A549 (cell line): ENCODE measurements at regions not wholly inside any gene's neighbourhood (a gene's known extent, or its start where the extent isn't known, plus 50 kb on each side); places are given as distances from the start of the nearest gene placed in this dataset.
"Not testable (repeated sequence)": the region's sequence is repeated elsewhere in the genome, so short reads cannot be mapped to it uniquely, and the experiment has no call there.

ENCODE experiments used
- CHD4 ChIP-seq: fragments of 200-600 bp; sonication (generic); IDR thresholded peaks from 2 replicates; pipeline ENCODE4 v1.6.1; 2016; ENCODE audit warnings: antibody characterized with exemption, mild to moderate bottlenecking, borderline replicate concordance
- ESRRA ChIP-seq: fragments of 150-350 bp; IDR thresholded peaks from 2 replicates; pipeline ENCODE4 v1.6.1; 2014; ENCODE audit warnings: mild to moderate bottlenecking, low read length, borderline replicate concordance
- FOSL2 ChIP-seq, 2 experiments: fragments of 450-650 bp in 1 of 2; fragments of >200 bp in 1 of 2; sonication (Bioruptor Twin) in 1 of 2; formaldehyde crosslinking; IDR thresholded peaks; 2 replicates each; pipeline versions ENCODE4 v1.5.0 to v1.6.1; 2016 to 2020; ENCODE audit warnings: mild to moderate bottlenecking in 1 of 2, moderate library complexity in 1 of 2
- HDAC2 ChIP-seq: fragments of 200-600 bp; sonication (generic); IDR thresholded peaks from 2 replicates; pipeline ENCODE4 v1.6.1; 2016
- JUNB ChIP-seq: fragments of >200 bp; sonication (Bioruptor Twin); formaldehyde crosslinking; IDR thresholded peaks from 2 replicates; pipeline ENCODE4 v1.6.1; 2016
- MAZ ChIP-seq: fragments of 150-350 bp; IDR thresholded peaks from 2 replicates; pipeline ENCODE4 v1.6.1; 2014; ENCODE audit warnings: antibody characterized with exemption, low read depth, low read length, borderline replicate concordance
- NR3C1 ChIP-seq: fragments of >200 bp; sonication (Bioruptor Twin); formaldehyde crosslinking; IDR thresholded peaks from 3 replicates; pipeline ENCODE4 v1.6.1; 2017
- POLR2A ChIP-seq: IDR thresholded peaks from 2 replicates; pipeline ENCODE4 v1.6.1; 2012; ENCODE audit warnings: mild to moderate bottlenecking, low read length
- RAD21 ChIP-seq, 2 experiments: fragments of >200 bp in 1 of 2; sonication (Bioruptor Twin) in 1 of 2; formaldehyde crosslinking in 1 of 2; IDR thresholded peaks in 1 of 2; conservative IDR thresholded peaks in 1 of 2; 2 replicates in 1 of 2; 3 replicates in 1 of 2; pipeline ENCODE4 v1.6.1; 2012 to 2018; ENCODE audit warnings: inconsistent platforms in 1 of 2
- RFX5 ChIP-seq: fragments of 450-650 bp; IDR thresholded peaks from 2 replicates; pipeline ENCODE4 v1.7.1; 2014; ENCODE audit warnings: antibody characterized with exemption, mild to moderate bottlenecking, moderate library complexity
- SMC3 ChIP-seq: fragments of >200 bp; sonication (Bioruptor Twin); formaldehyde crosslinking; IDR thresholded peaks from 3 replicates; pipeline ENCODE4 v1.6.1; 2018; ENCODE audit warnings: inconsistent platforms
- SREBF2 ChIP-seq: fragments of 450-650 bp; IDR thresholded peaks from 2 replicates; pipeline ENCODE4 v1.6.1; 2014; ENCODE audit warnings: mild to moderate bottlenecking, moderate library complexity
- TF ChIP-seq, protein P1 (sequence below): fragments of >200 bp; sonication (Bioruptor Twin); formaldehyde crosslinking; IDR thresholded peaks from 3 replicates; pipeline ENCODE4 v1.5.1; 2016

DNA sequence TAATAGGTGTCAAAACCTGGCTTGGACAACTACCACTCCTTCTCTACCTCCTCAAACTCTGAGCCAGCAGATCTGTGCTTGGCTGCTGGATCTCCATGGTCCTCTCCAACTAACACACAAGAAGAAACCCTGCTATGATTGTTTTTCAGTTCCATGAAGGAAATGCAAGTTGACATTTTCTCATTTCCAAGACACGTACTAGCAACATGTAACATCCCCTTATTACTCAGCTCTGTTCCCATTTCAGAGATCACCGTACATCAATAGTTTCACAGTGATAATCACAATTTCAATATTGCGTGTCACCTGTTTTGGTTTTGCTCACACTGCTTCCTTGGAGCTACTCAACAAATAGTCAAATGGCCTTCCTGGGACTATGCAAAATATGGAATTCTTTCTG is 544.6 kb upstream of the DEFB115 start:
- TF ChIP-seq, protein P1, sequence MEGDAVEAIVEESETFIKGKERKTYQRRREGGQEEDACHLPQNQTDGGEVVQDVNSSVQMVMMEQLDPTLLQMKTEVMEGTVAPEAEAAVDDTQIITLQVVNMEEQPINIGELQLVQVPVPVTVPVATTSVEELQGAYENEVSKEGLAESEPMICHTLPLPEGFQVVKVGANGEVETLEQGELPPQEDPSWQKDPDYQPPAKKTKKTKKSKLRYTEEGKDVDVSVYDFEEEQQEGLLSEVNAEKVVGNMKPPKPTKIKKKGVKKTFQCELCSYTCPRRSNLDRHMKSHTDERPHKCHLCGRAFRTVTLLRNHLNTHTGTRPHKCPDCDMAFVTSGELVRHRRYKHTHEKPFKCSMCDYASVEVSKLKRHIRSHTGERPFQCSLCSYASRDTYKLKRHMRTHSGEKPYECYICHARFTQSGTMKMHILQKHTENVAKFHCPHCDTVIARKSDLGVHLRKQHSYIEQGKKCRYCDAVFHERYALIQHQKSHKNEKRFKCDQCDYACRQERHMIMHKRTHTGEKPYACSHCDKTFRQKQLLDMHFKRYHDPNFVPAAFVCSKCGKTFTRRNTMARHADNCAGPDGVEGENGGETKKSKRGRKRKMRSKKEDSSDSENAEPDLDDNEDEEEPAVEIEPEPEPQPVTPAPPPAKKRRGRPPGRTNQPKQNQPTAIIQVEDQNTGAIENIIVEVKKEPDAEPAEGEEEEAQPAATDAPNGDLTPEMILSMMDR = not testable (repeated sequence)
- TF ChIP-seq HDAC2; RAD21 (conservative IDR thresholded peaks at IDR 0.05 in 1 of 2, IDR thresholded peaks at IDR 0.05 in 1 of 2); MAZ; POLR2A; SMC3; FOSL2 (IDR thresholded peaks at IDR 0.05); FOSL2 (CRISPR knock-in tag; IDR thresholded peaks at IDR 0.05); SREBF2; JUNB; RFX5; NR3C1; ESRRA; CHD4: not testable (repeated sequence)
